Omental fat pad (tissue), 3 donors: ENCODE measurements at regions not wholly inside any gene's neighbourhood (a gene's known extent, or its start where the extent isn't known, plus 50 kb on each side); places are given as distances from the start of the nearest gene placed in this dataset.

Source experiments
- ATAC-seq: fragments of 150-250 bp; one replicate; pipeline ENCODE4 v1.9.1; 2016; ENCODE audit warnings: mild to moderate bottlenecking, moderate library complexity; ENCODE audit not compliant: low FRiP score
- DNase-seq: peaks from one replicate; pipeline ENCODE4 v3.0.0-alpha.2; 2019; ENCODE audit warnings: low spot score
- TF ChIP-seq, protein P1 (sequence below), 3 donors: fragments of 450-650 bp; IDR thresholded peaks; one replicate each; pipeline ENCODE4 v1.5.1; 2016 to 2017; ENCODE audit warnings: antibody characterized with exemption in 3 of 3, mild to moderate bottlenecking in 3 of 3, moderate library complexity in 2 of 3

DNA sequence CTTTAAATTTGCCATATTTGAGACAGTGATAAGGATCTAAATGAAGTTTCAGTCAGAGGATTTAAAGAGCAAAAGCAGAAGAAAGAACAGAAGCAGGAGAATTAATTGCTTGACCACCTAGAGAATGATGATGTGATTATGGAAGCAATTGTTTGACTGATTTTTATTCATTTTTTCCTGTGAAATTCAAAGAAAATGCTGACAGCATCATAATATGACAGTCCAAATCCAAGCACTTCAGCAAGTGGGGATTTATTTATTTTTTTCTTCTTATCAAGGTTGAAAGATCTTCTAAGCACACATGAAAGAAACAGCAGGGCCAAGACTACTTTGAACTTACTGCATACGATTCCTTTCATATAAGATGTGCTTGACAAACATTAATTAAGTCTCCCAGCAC is 125.2 kb downstream of the BMP2 start:
- no peak for ATAC-seq

DNA sequence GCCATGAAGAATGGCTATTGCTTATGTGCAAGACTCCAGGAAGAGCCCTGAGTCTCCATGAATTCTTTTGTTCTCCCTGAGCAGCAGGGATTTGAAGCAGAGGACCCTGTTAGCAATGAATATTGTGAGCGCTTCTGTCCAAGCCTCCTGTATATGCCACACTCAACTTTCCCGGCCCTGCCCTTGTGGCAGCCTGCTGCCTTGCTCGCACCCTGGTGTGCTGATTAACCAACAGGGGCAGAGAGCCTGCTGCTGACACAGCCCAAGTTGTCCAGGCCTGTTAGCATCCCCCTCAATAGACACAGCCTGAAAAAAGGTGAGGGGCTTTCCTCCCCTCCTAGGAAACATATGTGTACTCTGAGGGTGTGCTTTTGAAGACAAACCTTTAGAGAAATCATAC is 131.4 kb downstream of the BMP2 start:
- ATAC-seq = no peak
- TF ChIP-seq, protein P1, sequence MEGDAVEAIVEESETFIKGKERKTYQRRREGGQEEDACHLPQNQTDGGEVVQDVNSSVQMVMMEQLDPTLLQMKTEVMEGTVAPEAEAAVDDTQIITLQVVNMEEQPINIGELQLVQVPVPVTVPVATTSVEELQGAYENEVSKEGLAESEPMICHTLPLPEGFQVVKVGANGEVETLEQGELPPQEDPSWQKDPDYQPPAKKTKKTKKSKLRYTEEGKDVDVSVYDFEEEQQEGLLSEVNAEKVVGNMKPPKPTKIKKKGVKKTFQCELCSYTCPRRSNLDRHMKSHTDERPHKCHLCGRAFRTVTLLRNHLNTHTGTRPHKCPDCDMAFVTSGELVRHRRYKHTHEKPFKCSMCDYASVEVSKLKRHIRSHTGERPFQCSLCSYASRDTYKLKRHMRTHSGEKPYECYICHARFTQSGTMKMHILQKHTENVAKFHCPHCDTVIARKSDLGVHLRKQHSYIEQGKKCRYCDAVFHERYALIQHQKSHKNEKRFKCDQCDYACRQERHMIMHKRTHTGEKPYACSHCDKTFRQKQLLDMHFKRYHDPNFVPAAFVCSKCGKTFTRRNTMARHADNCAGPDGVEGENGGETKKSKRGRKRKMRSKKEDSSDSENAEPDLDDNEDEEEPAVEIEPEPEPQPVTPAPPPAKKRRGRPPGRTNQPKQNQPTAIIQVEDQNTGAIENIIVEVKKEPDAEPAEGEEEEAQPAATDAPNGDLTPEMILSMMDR (IDR thresholded peaks at IDR 0.05) = no peak
- DNase-seq = no peak

More for the DNA sequence above, 125.2 kb downstream of the BMP2 start:
- TF ChIP-seq, protein P1 (IDR thresholded peaks at IDR 0.05) = no peak
- DNase-seq = no peak

DNA sequence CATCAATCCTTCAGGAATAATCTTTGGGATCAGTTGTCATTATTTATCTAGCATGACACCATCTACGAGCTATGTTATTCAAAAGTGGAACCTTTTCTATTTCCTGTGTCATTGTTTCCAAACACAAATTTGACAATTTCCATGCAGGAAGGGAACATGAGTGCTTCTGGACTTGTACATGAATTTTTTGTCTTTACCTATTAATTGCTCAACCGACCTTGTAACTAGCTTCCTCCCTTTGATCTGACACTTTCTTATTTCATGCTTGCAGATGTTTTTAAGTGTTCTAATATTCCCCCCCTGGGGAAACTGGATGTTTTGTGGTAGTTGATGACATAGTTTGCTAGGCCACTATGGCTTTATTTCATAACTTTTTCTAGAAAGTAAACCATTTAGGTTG is 139.4 kb downstream of the BMP2 start:
- DNase-seq (no peak), ATAC-seq (no peak)
- TF ChIP-seq, protein P1 (IDR thresholded peaks at IDR 0.05) = no peak

DNA sequence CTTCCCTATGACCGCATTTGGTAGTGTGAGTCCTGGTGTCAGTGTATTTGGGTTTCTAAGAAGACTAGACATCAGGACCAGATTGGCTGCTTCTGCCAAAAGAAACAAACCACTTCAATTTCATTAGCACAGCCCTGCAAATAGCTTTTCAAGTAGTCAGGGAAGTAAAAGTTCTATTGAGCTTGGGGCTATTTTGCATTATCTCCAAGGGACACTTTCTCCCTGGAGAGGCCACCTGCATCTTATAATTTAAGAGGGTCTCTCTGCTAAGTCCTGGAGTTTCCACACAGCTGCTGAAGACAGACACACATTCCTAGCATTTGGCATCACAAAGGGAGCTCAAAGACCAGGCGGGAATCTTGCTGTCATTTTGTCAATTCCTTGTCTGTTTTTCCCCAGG is 141.2 kb downstream of the BMP2 start:
- TF ChIP-seq, protein P1 (IDR thresholded peaks at IDR 0.05) = no peak
- no peak for DNase-seq
- no peak for ATAC-seq

DNA sequence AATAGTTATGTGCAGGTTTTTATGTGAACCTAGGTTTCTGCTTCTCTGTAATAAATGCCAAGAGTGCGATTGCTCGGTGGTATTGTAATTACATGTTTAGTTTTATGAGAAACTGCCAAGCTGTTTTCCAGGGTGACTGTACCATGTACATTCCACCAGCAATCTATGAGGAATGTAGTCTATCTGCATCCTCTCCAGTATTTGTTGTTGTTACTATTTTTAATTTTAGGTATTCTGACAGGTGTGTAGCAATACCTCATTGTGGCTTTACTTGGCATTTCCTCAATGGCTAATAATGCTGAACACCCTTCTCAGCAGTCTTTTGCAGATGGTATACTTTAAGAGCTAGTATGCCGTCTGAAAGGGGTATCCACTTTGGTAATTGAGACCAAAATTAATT is 142.1 kb downstream of the BMP2 start:
- TF ChIP-seq, protein P1 (IDR thresholded peaks at IDR 0.05) = no peak
- ATAC-seq = no peak
- DNase-seq = no peak

DNA sequence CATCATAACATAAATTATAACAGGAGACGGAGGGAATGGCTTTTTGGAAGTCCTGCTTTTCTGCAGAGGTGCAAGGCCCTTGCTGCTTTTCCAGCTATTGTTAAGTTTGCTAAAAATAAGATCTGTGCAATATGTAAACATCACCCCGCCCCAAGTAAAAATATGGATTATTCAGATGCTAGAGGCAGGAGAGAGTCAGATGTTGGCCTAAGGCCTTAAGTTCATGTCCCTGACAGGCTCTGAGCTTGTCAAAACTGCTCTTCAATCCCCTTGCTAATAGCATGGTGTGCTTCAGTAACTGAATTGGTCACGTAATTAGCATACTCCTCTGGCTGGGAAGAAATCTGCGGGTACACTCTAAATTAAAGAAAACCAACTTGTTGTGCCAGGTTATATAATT is 147.5 kb downstream of the BMP2 start:
- no peak for ATAC-seq
- TF ChIP-seq, protein P1 (IDR thresholded peaks at IDR 0.05) = no peak
- DNase-seq = no peak

DNA sequence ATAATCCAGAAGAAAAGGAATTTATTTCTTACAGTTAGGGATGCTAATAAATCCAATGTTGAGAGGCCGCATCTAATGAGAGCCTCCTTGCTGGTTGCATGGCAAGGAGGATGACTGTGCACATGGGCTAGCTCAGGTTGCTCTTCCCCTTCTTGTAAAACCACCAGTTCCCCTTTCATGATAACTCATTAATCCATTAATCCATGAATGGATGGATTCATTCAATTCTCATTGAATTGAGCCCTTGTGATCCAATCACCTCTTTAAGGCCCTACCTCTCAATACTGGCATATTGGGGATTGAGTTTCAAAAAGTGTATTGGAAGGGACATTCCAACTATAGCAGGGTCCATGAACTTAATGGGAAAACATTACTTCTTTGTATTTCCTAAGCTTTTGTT is 149.5 kb downstream of the BMP2 start:
- TF ChIP-seq, protein P1 (IDR thresholded peaks at IDR 0.05) = no peak
- ATAC-seq (no peak), DNase-seq (no peak)
